ENCODE measurements at regions not wholly inside any gene's neighbourhood (a gene's known extent, or its start where the extent isn't known, plus 50 kb on each side); places are given as distances from the start of the nearest gene placed in this dataset.
A peak's percentile ranks its signal among the peaks of the same experiment; 100 is the strongest.
"Not testable (repeated sequence)": the region's sequence is repeated elsewhere in the genome, so short reads cannot be mapped to it uniquely, and the experiment has no call there.

GRCh38 chr9:62798884-62799850, 1609.3 kb downstream of the SPATA31A7 start:
- DNase-seq: peak; percentile 58

- peak; percentile 77 for DNase-seq
Measured at GRCh38 chr9:62799851-62800371, 1610.1 kb downstream of the SPATA31A7 start.

- DNase-seq: peak; percentile 64
Measured at GRCh38 chr9:62800451-62801371, 1610.9 kb downstream of the SPATA31A7 start.

GRCh38 chr9:62801372-62801811, 1611.6 kb downstream of the SPATA31A7 start:
- peak; percentile 61 for DNase-seq

GRCh38 chr9:62801961-62802718, 1612.3 kb downstream of the SPATA31A7 start:
- DNase-seq: peak; percentile 97

- DNase-seq: not testable (repeated sequence)
Measured at GRCh38 chr9:62802719-62803079, 1612.9 kb downstream of the SPATA31A7 start.

GRCh38 chr9:62803099-62803498, 1613.3 kb downstream of the SPATA31A7 start:
- peak; percentile 3 for DNase-seq

GRCh38 chr9:62804314-62804713, 1614.5 kb downstream of the SPATA31A7 start:
- DNase-seq: not testable (repeated sequence)

- not testable (repeated sequence) for DNase-seq
Measured at GRCh38 chr9:62807424-62807823, 1617.6 kb downstream of the SPATA31A7 start.

- not testable (repeated sequence) for DNase-seq
Measured at GRCh38 chr9:62808081-62808480, 1618.2 kb downstream of the SPATA31A7 start.

- DNase-seq: not testable (repeated sequence)
Measured at GRCh38 chr9:62810318-62810717, 1620.5 kb downstream of the SPATA31A7 start.

- DNase-seq: not testable (repeated sequence)
Measured at GRCh38 chr9:62810811-62811315, 1621.0 kb downstream of the SPATA31A7 start.

GRCh38 chr9:62815436-62815835, 1625.6 kb downstream of the SPATA31A7 start:
- DNase-seq: not testable (repeated sequence)

- not testable (repeated sequence) for DNase-seq
Measured at GRCh38 chr9:62816331-62816730, 1626.5 kb downstream of the SPATA31A7 start.

- DNase-seq: not testable (repeated sequence)
Measured at GRCh38 chr9:62817214-62817613, 1627.4 kb downstream of the SPATA31A7 start.

- not testable (repeated sequence) for DNase-seq
Measured at GRCh38 chr9:62822185-62822584, 1632.3 kb downstream of the SPATA31A7 start.

- DNase-seq: not testable (repeated sequence)
Measured at GRCh38 chr9:62827957-62828907, 1638.4 kb downstream of the SPATA31A7 start.

GRCh38 chr9:62830829-62831459, 1641.1 kb downstream of the SPATA31A7 start:
- DNase-seq: peak; percentile 20

Data from right kidney (tissue), 1 donor.